ENCODE measurements at regions not wholly inside any gene's neighbourhood (a gene's known extent, or its start where the extent isn't known, plus 50 kb on each side); places are given as distances from the start of the nearest gene placed in this dataset.

DNA sequence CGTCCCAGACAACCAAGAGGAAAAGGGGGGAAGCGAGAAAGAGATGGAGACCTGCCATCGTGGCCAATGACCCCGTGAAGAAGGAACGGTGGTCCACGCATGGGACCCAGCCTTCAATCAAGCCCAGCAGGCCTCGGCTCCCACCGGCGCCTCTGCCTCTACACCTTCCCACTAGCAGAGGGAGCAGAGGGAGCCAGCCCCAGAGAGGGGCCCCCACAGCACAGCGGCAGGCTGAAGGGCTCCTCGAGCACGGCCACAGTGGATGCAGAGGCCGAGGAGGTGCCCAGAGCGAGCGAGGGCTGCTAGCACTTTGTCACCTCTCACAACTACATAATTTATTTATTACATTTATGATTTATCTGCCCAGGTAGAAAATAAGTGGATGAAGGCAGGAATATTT, 68.4 kb upstream of the TOPAZ1 start:
- TF ChIP-seq, protein P1, sequence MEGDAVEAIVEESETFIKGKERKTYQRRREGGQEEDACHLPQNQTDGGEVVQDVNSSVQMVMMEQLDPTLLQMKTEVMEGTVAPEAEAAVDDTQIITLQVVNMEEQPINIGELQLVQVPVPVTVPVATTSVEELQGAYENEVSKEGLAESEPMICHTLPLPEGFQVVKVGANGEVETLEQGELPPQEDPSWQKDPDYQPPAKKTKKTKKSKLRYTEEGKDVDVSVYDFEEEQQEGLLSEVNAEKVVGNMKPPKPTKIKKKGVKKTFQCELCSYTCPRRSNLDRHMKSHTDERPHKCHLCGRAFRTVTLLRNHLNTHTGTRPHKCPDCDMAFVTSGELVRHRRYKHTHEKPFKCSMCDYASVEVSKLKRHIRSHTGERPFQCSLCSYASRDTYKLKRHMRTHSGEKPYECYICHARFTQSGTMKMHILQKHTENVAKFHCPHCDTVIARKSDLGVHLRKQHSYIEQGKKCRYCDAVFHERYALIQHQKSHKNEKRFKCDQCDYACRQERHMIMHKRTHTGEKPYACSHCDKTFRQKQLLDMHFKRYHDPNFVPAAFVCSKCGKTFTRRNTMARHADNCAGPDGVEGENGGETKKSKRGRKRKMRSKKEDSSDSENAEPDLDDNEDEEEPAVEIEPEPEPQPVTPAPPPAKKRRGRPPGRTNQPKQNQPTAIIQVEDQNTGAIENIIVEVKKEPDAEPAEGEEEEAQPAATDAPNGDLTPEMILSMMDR (conservative IDR thresholded peaks at IDR 0.05 in 1 of 2, IDR thresholded peaks at IDR 0.05 in 1 of 2; ENCODE audit: low read depth in 1 of 2, low read length in 2 of 2): no peak
- TF ChIP-seq EZH2 (IDR thresholded peaks at IDR 0.05; ENCODE audit: low read length, missing control alignments): no peak

DNA sequence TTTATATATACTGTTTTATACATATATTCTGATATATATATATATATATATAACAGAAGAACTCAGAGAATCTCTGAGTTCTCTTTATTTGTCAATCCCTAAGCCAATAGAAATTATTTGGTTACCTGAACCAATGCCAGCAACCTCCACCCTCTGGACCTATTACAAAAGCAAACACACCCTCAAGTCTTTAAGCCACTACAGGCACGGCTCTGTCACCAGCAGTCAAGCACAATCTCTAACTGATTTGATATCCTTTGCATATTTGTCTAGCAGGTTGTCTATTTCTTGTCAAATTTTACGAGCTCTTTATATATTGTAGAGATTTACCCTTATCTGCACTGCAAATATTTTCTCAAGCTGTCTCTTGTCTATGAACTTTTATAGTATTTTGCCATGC, 66.6 kb upstream of the TOPAZ1 start:
- H2AFZ ChIP-seq (ENCODE audit: low read length): no peak overlapping the region
- TF ChIP-seq, protein P1 (conservative IDR thresholded peaks at IDR 0.05 in 1 of 2, IDR thresholded peaks at IDR 0.05 in 1 of 2; ENCODE audit: low read depth in 1 of 2, low read length in 2 of 2): no peak
- no peak for TF ChIP-seq EZH2 (IDR thresholded peaks at IDR 0.05; ENCODE audit: low read length, missing control alignments)
- no peak overlapping the region for H3K4me3 ChIP-seq (replicated peaks in 1 of 4; ENCODE audit: control extremely low read depth in 1 of 4, insufficient read depth in 1 of 4, low read depth in 3 of 4, low read length in 4 of 4)
- H4K20me1 ChIP-seq (ENCODE audit: control insufficient read depth, extremely low read depth, insufficient read depth, low read length): no peaks in the 10 kb centered on the region
- no peak overlapping the region for H3K4me2 ChIP-seq (ENCODE audit: extremely low read depth, insufficient read depth, low read length)
- no peaks in the 10 kb centered on the region for H3K9me3 ChIP-seq (ENCODE audit: control insufficient read depth, insufficient read depth, low read depth, low read length)
- no peaks in the 10 kb centered on the region for H3K4me1 ChIP-seq (ENCODE audit: control insufficient read depth, extremely low read depth, insufficient read depth, low read length)
- H3K9ac ChIP-seq (ENCODE audit: insufficient read depth, low read length): no peak overlapping the region
- H3K79me2 ChIP-seq (ENCODE audit: control insufficient read depth, insufficient read depth, low read length): no peaks in the 10 kb centered on the region
- H3K27ac ChIP-seq (ENCODE audit: insufficient read depth, low read length): no peak overlapping the region
- no peaks in the 10 kb centered on the region for H3K27me3 ChIP-seq (ENCODE audit: control insufficient read depth, insufficient read depth, low read length)
- no peaks in the 10 kb centered on the region for H3K36me3 ChIP-seq (ENCODE audit: control insufficient read depth, insufficient read depth, low read length)
- no peak for DNase-seq (ENCODE audit: low read depth in 2 of 2)

More for the DNA sequence above, 68.4 kb upstream of the TOPAZ1 start:
- DNase-seq (ENCODE audit: low read depth in 2 of 2): no peak
- no peak overlapping the region for H3K9ac ChIP-seq (ENCODE audit: insufficient read depth, low read length)
- H3K27me3 ChIP-seq (ENCODE audit: control insufficient read depth, insufficient read depth, low read length): peaks cover 3% of the 10 kb centered on the region
- no peak overlapping the region for H3K27ac ChIP-seq (ENCODE audit: insufficient read depth, low read length)
- H3K4me1 ChIP-seq (ENCODE audit: control insufficient read depth, extremely low read depth, insufficient read depth, low read length): no peaks in the 10 kb centered on the region
- no peak overlapping the region for H3K4me3 ChIP-seq (replicated peaks in 1 of 4; ENCODE audit: control extremely low read depth in 1 of 4, insufficient read depth in 1 of 4, low read depth in 3 of 4, low read length in 4 of 4)
- H2AFZ ChIP-seq (ENCODE audit: low read length): no peak overlapping the region
- no peaks in the 10 kb centered on the region for H4K20me1 ChIP-seq (ENCODE audit: control insufficient read depth, extremely low read depth, insufficient read depth, low read length)
- H3K9me3 ChIP-seq (ENCODE audit: control insufficient read depth, insufficient read depth, low read depth, low read length): no peaks in the 10 kb centered on the region
- no peaks in the 10 kb centered on the region for H3K36me3 ChIP-seq (ENCODE audit: control insufficient read depth, insufficient read depth, low read length)
- H3K79me2 ChIP-seq (ENCODE audit: control insufficient read depth, insufficient read depth, low read length): no peaks in the 10 kb centered on the region
- H3K4me2 ChIP-seq (ENCODE audit: extremely low read depth, insufficient read depth, low read length): no peak overlapping the region

- H3K27me3 ChIP-seq (ENCODE audit: control insufficient read depth, insufficient read depth, low read length): peaks cover 5% of the 10 kb centered on the region
- no peak overlapping the region for H3K4me2 ChIP-seq (ENCODE audit: extremely low read depth, insufficient read depth, low read length)
- H2AFZ ChIP-seq (ENCODE audit: low read length): no peak overlapping the region
- H4K20me1 ChIP-seq (ENCODE audit: control insufficient read depth, extremely low read depth, insufficient read depth, low read length): no peaks in the 10 kb centered on the region
- no peak for DNase-seq (ENCODE audit: low read depth in 2 of 2)
- no peak overlapping the region for H3K27ac ChIP-seq (ENCODE audit: insufficient read depth, low read length)
- H3K4me3 ChIP-seq (replicated peaks in 1 of 4; ENCODE audit: control extremely low read depth in 1 of 4, insufficient read depth in 1 of 4, low read depth in 3 of 4, low read length in 4 of 4): no peak overlapping the region
- H3K36me3 ChIP-seq (ENCODE audit: control insufficient read depth, insufficient read depth, low read length): no peaks in the 10 kb centered on the region
- H3K4me1 ChIP-seq (ENCODE audit: control insufficient read depth, extremely low read depth, insufficient read depth, low read length): no peaks in the 10 kb centered on the region
- H3K9me3 ChIP-seq (ENCODE audit: control insufficient read depth, insufficient read depth, low read depth, low read length): no peaks in the 10 kb centered on the region
- no peaks in the 10 kb centered on the region for H3K79me2 ChIP-seq (ENCODE audit: control insufficient read depth, insufficient read depth, low read length)
- TF ChIP-seq, protein P1 (conservative IDR thresholded peaks at IDR 0.05 in 1 of 2, IDR thresholded peaks at IDR 0.05 in 1 of 2; ENCODE audit: low read depth in 1 of 2, low read length in 2 of 2): no peak
- TF ChIP-seq EZH2 (IDR thresholded peaks at IDR 0.05; ENCODE audit: low read length, missing control alignments): no peak
- H3K9ac ChIP-seq (ENCODE audit: insufficient read depth, low read length): no peak overlapping the region
These were observed 62.4 kb upstream of the TOPAZ1 start for GRCh38 chr3:44179246-44179645.

All from fibroblast of lung (primary cell).